ENCODE measurements at regions not wholly inside any gene's neighbourhood (a gene's known extent, or its start where the extent isn't known, plus 50 kb on each side); places are given as distances from the start of the nearest gene placed in this dataset.

DNA sequence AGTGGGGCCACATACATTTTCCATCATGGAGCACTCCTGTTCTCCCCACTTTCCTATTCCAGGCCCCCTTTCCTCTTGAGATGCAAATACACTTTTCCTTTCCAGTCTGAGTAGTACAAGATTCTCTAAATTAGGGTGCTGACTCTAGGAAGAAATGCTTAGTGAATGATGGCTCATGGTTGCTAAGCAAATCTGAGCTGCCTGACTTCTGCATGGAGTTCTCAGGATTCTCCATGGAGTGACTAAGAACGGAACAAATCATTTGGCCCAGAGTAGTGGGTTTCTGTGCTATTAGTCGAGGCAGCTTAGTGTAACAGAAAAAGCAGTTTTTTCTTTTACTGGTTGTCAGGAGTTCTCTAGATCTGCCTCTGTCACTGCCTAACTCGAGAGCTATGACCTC is 65.4 kb upstream of the NTM start:
- Histone ChIP-seq H3K4me3 (ENCODE audit: insufficient read depth, low read length, poor library complexity, severe bottlenecking) (no peak overlapping the region), H3F3A (ENCODE audit: insufficient read depth) (no peaks in the 10 kb centered on the region), H3K27ac (ENCODE audit: low read depth, low read length) (no peak overlapping the region), H3K9me2 (replicated peaks; ENCODE audit: insufficient read depth, low read length) (no peaks in the 10 kb centered on the region), H3K9me3 (ENCODE audit: insufficient read depth, low read length) (no peaks in the 10 kb centered on the region), H3K36me3 (ENCODE audit: low read length) (no peaks in the 10 kb centered on the region), H3K9ac (ENCODE audit: low read length) (no peak overlapping the region), H3K79me2 (ENCODE audit: insufficient read depth, low read length) (no peaks in the 10 kb centered on the region), H2AFZ (ENCODE audit: low read depth, low read length, severe bottlenecking) (no peak overlapping the region), H3K27me3 (ENCODE audit: low read length) (no peaks in the 10 kb centered on the region), H4K20me1 (ENCODE audit: low read depth, low read length) (no peaks in the 10 kb centered on the region), H3K4me2 (ENCODE audit: low read depth, low read length, poor library complexity, severe bottlenecking) (no peak overlapping the region)
- TF ChIP-seq CTCF (IDR thresholded peaks at IDR 0.05; ENCODE audit: insufficient read depth, low read length, poor library complexity, severe bottlenecking) (no peak), EZH2phosphoT487 (conservative IDR thresholded peaks at IDR 0.05; ENCODE audit: low read length) (no peak)

DNA sequence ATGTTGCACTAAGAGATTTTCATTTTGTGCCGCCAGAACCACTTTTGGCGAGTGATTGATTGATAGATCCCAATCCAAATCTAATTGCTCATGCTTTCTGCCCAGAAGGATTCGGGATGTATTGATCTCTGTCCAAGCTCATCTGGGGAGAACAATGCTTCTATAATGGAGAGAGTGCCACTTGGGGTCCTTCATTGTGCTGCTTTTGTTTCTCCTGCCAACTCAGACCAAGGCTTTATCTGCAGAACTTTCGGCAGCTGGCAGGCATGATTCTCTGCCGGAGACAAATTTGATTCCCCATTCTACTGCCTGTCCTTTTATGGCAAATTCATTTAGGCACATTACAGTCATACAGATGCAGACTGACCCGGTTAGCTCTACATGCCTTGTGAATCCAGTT is 62.9 kb upstream of the NTM start:
- no peaks in the 10 kb centered on the region for H3F3A ChIP-seq (ENCODE audit: insufficient read depth)
- no peak overlapping the region for H3K27ac ChIP-seq (ENCODE audit: low read depth, low read length)
- H4K20me1 ChIP-seq (ENCODE audit: low read depth, low read length): no peaks in the 10 kb centered on the region
- no peaks in the 10 kb centered on the region for H3K27me3 ChIP-seq (ENCODE audit: low read length)
- H3K79me2 ChIP-seq (ENCODE audit: insufficient read depth, low read length): no peaks in the 10 kb centered on the region
- H3K4me3 ChIP-seq (ENCODE audit: insufficient read depth, low read length, poor library complexity, severe bottlenecking): no peak overlapping the region
- H3K9me2 ChIP-seq (replicated peaks; ENCODE audit: insufficient read depth, low read length): no peaks in the 10 kb centered on the region
- H3K36me3 ChIP-seq (ENCODE audit: low read length): no peaks in the 10 kb centered on the region
- H3K4me2 ChIP-seq (ENCODE audit: low read depth, low read length, poor library complexity, severe bottlenecking): no peak overlapping the region
- no peak overlapping the region for H2AFZ ChIP-seq (ENCODE audit: low read depth, low read length, severe bottlenecking)
- TF ChIP-seq EZH2phosphoT487 (conservative IDR thresholded peaks at IDR 0.05; ENCODE audit: low read length) (no peak), CTCF (IDR thresholded peaks at IDR 0.05; ENCODE audit: insufficient read depth, low read length, poor library complexity, severe bottlenecking) (no peak)
- no peaks in the 10 kb centered on the region for H3K9me3 ChIP-seq (ENCODE audit: insufficient read depth, low read length)
- no peak overlapping the region for H3K9ac ChIP-seq (ENCODE audit: low read length)

GRCh38 chr11:131309776-131310175 is 60.6 kb upstream of the NTM start:
- no peak overlapping the region for H3K27ac ChIP-seq (ENCODE audit: low read depth, low read length)

More at GRCh38 chr11:131309776-131310175, 60.6 kb upstream of the NTM start:
- no peaks in the 10 kb centered on the region for H3K27me3 ChIP-seq (ENCODE audit: low read length)
- TF ChIP-seq CTCF (IDR thresholded peaks at IDR 0.05; ENCODE audit: insufficient read depth, low read length, poor library complexity, severe bottlenecking) (no peak), EZH2phosphoT487 (conservative IDR thresholded peaks at IDR 0.05; ENCODE audit: low read length) (no peak)
- no peaks in the 10 kb centered on the region for H4K20me1 ChIP-seq (ENCODE audit: low read depth, low read length)
- H2AFZ ChIP-seq (ENCODE audit: low read depth, low read length, severe bottlenecking): no peak overlapping the region
- no peak overlapping the region for H3K4me2 ChIP-seq (ENCODE audit: low read depth, low read length, poor library complexity, severe bottlenecking)
- no peaks in the 10 kb centered on the region for H3K79me2 ChIP-seq (ENCODE audit: insufficient read depth, low read length)
- no peak overlapping the region for H3K4me3 ChIP-seq (ENCODE audit: insufficient read depth, low read length, poor library complexity, severe bottlenecking)
- H3K9me3 ChIP-seq (ENCODE audit: insufficient read depth, low read length): no peaks in the 10 kb centered on the region
- no peaks in the 10 kb centered on the region for H3F3A ChIP-seq (ENCODE audit: insufficient read depth)
- no peaks in the 10 kb centered on the region for H3K36me3 ChIP-seq (ENCODE audit: low read length)
- no peaks in the 10 kb centered on the region for H3K9me2 ChIP-seq (replicated peaks; ENCODE audit: insufficient read depth, low read length)
- H3K9ac ChIP-seq (ENCODE audit: low read length): no peak overlapping the region

All from SU-DHL-6 (cell line).